PC-3 (cell line): ENCODE measurements at regions not wholly inside any gene's neighbourhood (a gene's known extent, or its start where the extent isn't known, plus 50 kb on each side); places are given as distances from the start of the nearest gene placed in this dataset.

Experiments used
- ATAC-seq: fragments of 200-7000 bp; cut with Tn5 transposase; 2 replicates; pipeline ENCODE4 v1.9.1; 2020; ENCODE audit warnings: mild to moderate bottlenecking, moderate library complexity
- BruUV-seq: library from RNA; stranded (reverse); fragments of 400-500 nt; replicated peaks from 2 replicates; lab custom pipeline; 2021; lab: Mats Ljungman, UMichigan
- CTCF ChIA-PET: fragments of 300-600 bp; sonication (Branson Sonifier 250); formaldehyde crosslinking; loops from one replicate; lab custom pipeline; 2022; ENCODE audit warnings: antibody characterized with exemption; lab: Charles Lee
- POLR2A ChIA-PET: fragments of 300-600 bp; sonication (Branson Sonifier 250); formaldehyde crosslinking; loops from one replicate; lab custom pipeline; 2022; ENCODE audit warnings: antibody characterized with exemption; ENCODE audit not compliant: unreplicated experiment; lab: Charles Lee
- DNase-seq: peaks from one replicate; pipeline ENCODE4 v3.0.0-alpha.2; 2015
- H2AFZ ChIP-seq: fragments of 300-600 bp; sonication (generic); 2 replicates; pipeline ENCODE4 v1.6.0; 2016; ENCODE audit warnings: antibody characterized with exemption, low read length
- H3F3A ChIP-seq: fragments of 300-600 bp; sonication (generic); one replicate; pipeline ENCODE4 v1.6.0; 2017; ENCODE audit warnings: antibody characterized with exemption, low read length, control low read depth, mild to moderate bottlenecking; ENCODE audit not compliant: unreplicated experiment
- H3K27ac ChIP-seq: fragments of 300-600 bp; sonication (generic); 2 replicates; pipeline ENCODE4 v1.5.1; 2016; ENCODE audit warnings: mild to moderate bottlenecking, low read length
- H3K27me3 ChIP-seq: fragments of 300-600 bp; sonication (generic); 2 replicates; pipeline ENCODE4 v1.6.1; 2016; ENCODE audit warnings: low read length, mixed read lengths
- H3K36me3 ChIP-seq: fragments of 300-600 bp; sonication (generic); 2 replicates; pipeline ENCODE4 v1.6.1; 2016; ENCODE audit warnings: low read depth, mixed run types, low read length, mixed read lengths
- H3K4me1 ChIP-seq: fragments of 300-600 bp; sonication (generic); 2 replicates; pipeline ENCODE4 v1.5.1; 2016; ENCODE audit warnings: low read length; ENCODE audit not compliant: insufficient read depth
- H3K4me2 ChIP-seq: fragments of 300-600 bp; sonication (generic); 2 replicates; pipeline ENCODE4 v1.6.0; 2016; ENCODE audit warnings: low read length
- H3K4me3 ChIP-seq: fragments of 300-600 bp; sonication (generic); 2 replicates; pipeline ENCODE4 v1.5.1; 2016; ENCODE audit warnings: mild to moderate bottlenecking, low read length, mixed read lengths
- H3K79me2 ChIP-seq: fragments of 300-600 bp; sonication (generic); 2 replicates; pipeline ENCODE4 v1.6.1; 2017; ENCODE audit warnings: low read length, mixed read lengths
- H3K9ac ChIP-seq: fragments of 300-600 bp; sonication (generic); 2 replicates; pipeline ENCODE4 v1.6.0; 2016; ENCODE audit warnings: mild to moderate bottlenecking, low read length
- H3K9me2 ChIP-seq: fragments of 300-600 bp; sonication (generic); replicated peaks from 2 replicates; pipeline ENCODE4 v1.6.1; 2016; ENCODE audit warnings: mixed run types, low read length, mixed read lengths
- H3K9me3 ChIP-seq: fragments of 300-600 bp; sonication (generic); 2 replicates; pipeline ENCODE4 v1.6.1; 2016; ENCODE audit warnings: low read length, mixed read lengths
- H4K20me1 ChIP-seq: fragments of 300-600 bp; sonication (generic); 2 replicates; pipeline ENCODE4 v1.6.1; 2016; ENCODE audit warnings: low read length, mixed read lengths
- EZH2 ChIP-seq: fragments of 300-600 bp; sonication (generic); IDR thresholded peaks from one replicate; pipeline ENCODE4 v1.6.1; 2017; ENCODE audit warnings: antibody characterized with exemption, mild to moderate bottlenecking, low read length; ENCODE audit not compliant: unreplicated experiment
- EZH2phosphoT487 ChIP-seq: fragments of 300-600 bp; sonication (generic); IDR thresholded peaks from 2 replicates; pipeline ENCODE4 v1.6.1; 2018; ENCODE audit warnings: mild to moderate bottlenecking, antibody characterized with exemption, low read length, borderline replicate concordance
- intact Hi-C: fragments of 100-400 bp; cut with micrococcal nuclease; formaldehyde crosslinking; loops from 2 replicates; pipeline ENCODE4 v1.9.0; 2023
- TF ChIP-seq, protein P1 (sequence below): fragments of 300-600 bp; sonication (generic); conservative IDR thresholded peaks from 2 replicates; pipeline ENCODE4 v1.5.1; 2017; ENCODE audit warnings: antibody characterized with exemption, low read depth, mild to moderate bottlenecking, low read length

DNA sequence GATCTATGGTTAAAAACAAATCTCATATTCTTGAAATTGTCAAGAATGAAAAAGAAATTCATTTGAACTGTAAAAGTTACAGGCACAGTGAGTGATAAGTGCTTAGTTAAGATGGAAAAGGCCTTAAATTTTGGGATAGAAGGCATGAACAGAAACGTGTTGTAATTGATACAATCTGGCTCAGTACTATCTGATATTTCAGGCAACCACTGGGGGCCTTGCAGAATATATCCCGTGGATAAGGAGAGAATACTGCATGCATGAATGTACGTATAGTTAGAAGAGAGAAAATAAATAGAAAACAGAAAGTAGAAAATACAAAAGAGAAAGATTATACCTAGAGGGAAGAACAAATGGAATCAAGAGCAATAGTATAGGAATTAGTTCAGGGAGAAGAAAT, 741.4 kb upstream of the CCDC54 start:
- H3K79me2 ChIP-seq, result no peaks in the 10 kb centered on the region
- H4K20me1 ChIP-seq, result no peaks in the 10 kb centered on the region
- ChIA-PET CTCF (no interaction called here), POLR2A (no interaction called here)
- DNase-seq, result no peak
- H3K9ac ChIP-seq, result no peak overlapping the region
- ATAC-seq, result no peak
- no peaks in the 10 kb centered on the region for H3F3A ChIP-seq
- no peaks in the 10 kb centered on the region for H3K27me3 ChIP-seq
- no peaks in the 10 kb centered on the region for H3K36me3 ChIP-seq
- BruUV-seq, result no TSS peak
- H3K4me3 ChIP-seq, result no peak overlapping the region
- no peaks in the 10 kb centered on the region for H3K4me1 ChIP-seq
- no peaks in the 10 kb centered on the region for H3K9me2 ChIP-seq
- H3K9me3 ChIP-seq, result no peaks in the 10 kb centered on the region
- TF ChIP-seq EZH2, result no peak
- TF ChIP-seq EZH2phosphoT487, result no peak
- TF ChIP-seq, protein P1, sequence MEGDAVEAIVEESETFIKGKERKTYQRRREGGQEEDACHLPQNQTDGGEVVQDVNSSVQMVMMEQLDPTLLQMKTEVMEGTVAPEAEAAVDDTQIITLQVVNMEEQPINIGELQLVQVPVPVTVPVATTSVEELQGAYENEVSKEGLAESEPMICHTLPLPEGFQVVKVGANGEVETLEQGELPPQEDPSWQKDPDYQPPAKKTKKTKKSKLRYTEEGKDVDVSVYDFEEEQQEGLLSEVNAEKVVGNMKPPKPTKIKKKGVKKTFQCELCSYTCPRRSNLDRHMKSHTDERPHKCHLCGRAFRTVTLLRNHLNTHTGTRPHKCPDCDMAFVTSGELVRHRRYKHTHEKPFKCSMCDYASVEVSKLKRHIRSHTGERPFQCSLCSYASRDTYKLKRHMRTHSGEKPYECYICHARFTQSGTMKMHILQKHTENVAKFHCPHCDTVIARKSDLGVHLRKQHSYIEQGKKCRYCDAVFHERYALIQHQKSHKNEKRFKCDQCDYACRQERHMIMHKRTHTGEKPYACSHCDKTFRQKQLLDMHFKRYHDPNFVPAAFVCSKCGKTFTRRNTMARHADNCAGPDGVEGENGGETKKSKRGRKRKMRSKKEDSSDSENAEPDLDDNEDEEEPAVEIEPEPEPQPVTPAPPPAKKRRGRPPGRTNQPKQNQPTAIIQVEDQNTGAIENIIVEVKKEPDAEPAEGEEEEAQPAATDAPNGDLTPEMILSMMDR, result no peak
- intact Hi-C loops, result loop anchor here (10.0 kb wide), 1 partner anchor 89 kb away; no protein-coding TSS in a partner anchor
- H3K4me2 ChIP-seq, result no peak overlapping the region
- no peak overlapping the region for H3K27ac ChIP-seq
- no peak overlapping the region for H2AFZ ChIP-seq

DNA sequence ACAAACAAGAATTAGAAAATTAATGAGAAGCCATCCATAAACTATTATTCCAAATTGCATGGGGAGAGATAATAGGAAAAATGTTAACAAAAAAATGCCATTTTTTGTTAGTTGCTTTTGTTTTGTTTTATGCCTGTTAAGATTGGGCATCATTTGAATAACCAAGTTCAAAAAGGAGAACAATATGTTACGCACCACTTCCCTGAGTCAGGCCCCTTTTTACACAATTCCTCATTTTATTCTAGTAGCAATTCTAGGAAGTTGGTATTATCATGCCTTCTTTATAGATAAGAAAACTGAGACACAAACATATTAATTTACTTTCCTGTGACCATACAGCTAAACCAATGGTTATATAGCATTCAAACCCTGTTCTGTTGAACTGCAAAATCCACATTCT, 736.9 kb upstream of the CCDC54 start:
- ATAC-seq, result no peak
- Histone ChIP-seq H3K4me2 (no peak overlapping the region), H3F3A (no peaks in the 10 kb centered on the region), H4K20me1 (no peaks in the 10 kb centered on the region), H3K4me3 (no peak overlapping the region), H3K9me2 (no peaks in the 10 kb centered on the region), H3K79me2 (no peaks in the 10 kb centered on the region), H3K9ac (no peak overlapping the region), H3K9me3 (no peaks in the 10 kb centered on the region), H3K4me1 (no peaks in the 10 kb centered on the region), H3K27ac (no peak overlapping the region), H2AFZ (no peak overlapping the region), H3K36me3 (no peaks in the 10 kb centered on the region), H3K27me3 (no peaks in the 10 kb centered on the region)
- ChIA-PET CTCF (no interaction called here), POLR2A (no interaction called here)
- no TSS peak for BruUV-seq
- intact Hi-C loops, result no loop called here
- TF ChIP-seq EZH2 (no peak), EZH2phosphoT487 (no peak)
- TF ChIP-seq, protein P1, result no peak
- no peak for DNase-seq

DNA sequence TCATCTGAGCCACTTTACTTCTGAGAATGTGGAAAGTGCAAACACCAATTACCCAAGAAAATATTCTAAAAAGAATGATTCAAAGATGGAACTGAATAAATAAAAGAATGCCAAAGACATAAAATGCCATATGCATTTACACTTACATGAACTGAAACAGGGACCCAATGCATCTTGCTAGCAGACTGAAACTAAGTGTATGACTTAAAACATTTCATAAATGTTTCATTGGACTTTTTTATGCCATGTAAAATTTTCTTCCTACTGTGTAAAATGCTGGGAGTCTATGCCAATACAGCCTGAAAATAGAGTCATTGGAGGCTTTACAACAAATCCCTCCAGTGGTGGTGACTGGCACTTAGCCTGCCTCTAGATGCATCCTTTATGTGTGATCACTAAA, 735.1 kb upstream of the CCDC54 start:
- H3F3A ChIP-seq, result no peaks in the 10 kb centered on the region
- H3K4me3 ChIP-seq, result no peak overlapping the region
- H3K9me2 ChIP-seq, result no peaks in the 10 kb centered on the region
- no peak overlapping the region for H3K9ac ChIP-seq
- no peaks in the 10 kb centered on the region for H4K20me1 ChIP-seq
- no peaks in the 10 kb centered on the region for H3K4me1 ChIP-seq
- no peaks in the 10 kb centered on the region for H3K36me3 ChIP-seq
- H3K79me2 ChIP-seq, result no peaks in the 10 kb centered on the region
- ChIA-PET CTCF (no interaction called here), POLR2A (no interaction called here)
- H3K4me2 ChIP-seq, result no peak overlapping the region
- intact Hi-C loops, result no loop called here
- no peaks in the 10 kb centered on the region for H3K9me3 ChIP-seq
- no peak overlapping the region for H3K27ac ChIP-seq
- H2AFZ ChIP-seq, result no peak overlapping the region
- DNase-seq (no peak), ATAC-seq (no peak)
- TF ChIP-seq, protein P1, result no peak
- no peak for TF ChIP-seq EZH2phosphoT487
- TF ChIP-seq EZH2, result no peak
- no TSS peak for BruUV-seq
- no peaks in the 10 kb centered on the region for H3K27me3 ChIP-seq
